ENCODE measurements at regions not wholly inside any gene's neighbourhood (a gene's known extent, or its start where the extent isn't known, plus 50 kb on each side); places are given as distances from the start of the nearest gene placed in this dataset.

- Histone ChIP-seq H3K4me1 (no peaks in the 10 kb centered on the region), H3K4me3 (no peak overlapping the region), H3K9me3 (no peaks in the 10 kb centered on the region), H3K27me3 (no peaks in the 10 kb centered on the region), H3K27ac (no peak overlapping the region), H3K36me3 (no peaks in the 10 kb centered on the region)
- intact Hi-C loops (cut with DNase I) = no loop called here
- DNase-seq (ENCODE audit: low spot score in 2 of 2) = no peak
- TF ChIP-seq CTCF (IDR thresholded peaks at IDR 0.05) = no peak
These were observed 221.2 kb downstream of the GABRG2 start for GRCh38 chr5:162288647-162289296.

DNA sequence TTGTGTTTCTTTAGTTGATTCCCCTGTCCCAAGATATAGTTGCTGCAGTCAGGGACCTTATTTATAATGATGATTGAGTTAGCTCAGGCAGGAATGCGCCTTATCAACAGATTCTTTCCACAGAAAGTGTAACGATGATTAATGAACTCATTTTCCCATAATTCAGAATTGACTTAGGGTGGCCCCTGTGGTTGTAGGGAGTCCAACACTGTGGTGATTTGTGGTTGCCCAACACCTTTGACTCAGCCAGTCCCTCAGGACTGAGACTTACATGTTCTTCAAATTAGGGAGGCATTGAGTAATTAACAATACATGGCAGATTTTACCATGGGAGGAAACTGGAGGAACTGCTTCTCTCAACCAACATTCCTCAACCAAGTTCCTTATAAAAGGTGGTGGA, 221.9 kb downstream of the GABRG2 start:
- no peak for TF ChIP-seq CTCF (IDR thresholded peaks at IDR 0.05)
- intact Hi-C loops (cut with DNase I) = no loop called here
- no peak overlapping the region for H3K4me3 ChIP-seq
- H3K9me3 ChIP-seq = no peaks in the 10 kb centered on the region
- H3K27ac ChIP-seq = no peak overlapping the region
- no peaks in the 10 kb centered on the region for H3K27me3 ChIP-seq
- no peak for DNase-seq (ENCODE audit: low spot score in 2 of 2)
- H3K4me1 ChIP-seq = no peaks in the 10 kb centered on the region
- H3K36me3 ChIP-seq = no peaks in the 10 kb centered on the region

GRCh38 chr5:162299793-162300192, 232.2 kb downstream of the GABRG2 start:
- no peak overlapping the region for H3K27ac ChIP-seq

DNA sequence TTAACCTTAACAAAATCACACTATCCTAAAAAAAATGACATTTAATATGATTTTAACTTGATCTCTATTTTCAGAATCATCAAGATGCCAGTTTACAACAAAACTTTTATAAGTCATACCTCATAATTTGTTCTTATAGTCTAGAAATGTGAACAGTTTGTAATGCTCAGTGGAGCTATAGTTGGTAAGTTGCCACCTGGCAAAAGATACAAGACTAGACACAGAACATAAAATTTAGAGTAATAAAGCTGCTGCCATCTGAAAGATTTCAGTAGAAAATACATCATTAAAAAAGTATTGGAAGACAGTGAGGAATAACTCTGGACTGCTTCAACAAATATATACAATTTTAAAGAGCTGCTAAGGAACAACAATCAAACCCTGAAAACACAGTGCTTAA, 233.8 kb downstream of the GABRG2 start:
- DNase-seq (ENCODE audit: low spot score in 2 of 2) = no peak
- intact Hi-C loops (cut with DNase I) = no loop called here
- no peaks in the 10 kb centered on the region for H3K9me3 ChIP-seq
- H3K4me3 ChIP-seq = no peak overlapping the region
- TF ChIP-seq CTCF (IDR thresholded peaks at IDR 0.05) = no peak
- no peaks in the 10 kb centered on the region for H3K27me3 ChIP-seq
- H3K4me1 ChIP-seq = no peaks in the 10 kb centered on the region
- H3K27ac ChIP-seq = no peak overlapping the region
- no peaks in the 10 kb centered on the region for H3K36me3 ChIP-seq

More at GRCh38 chr5:162299793-162300192, 232.2 kb downstream of the GABRG2 start:
- no peak for TF ChIP-seq CTCF (IDR thresholded peaks at IDR 0.05)
- no peaks in the 10 kb centered on the region for H3K27me3 ChIP-seq
- H3K36me3 ChIP-seq = no peaks in the 10 kb centered on the region
- no peaks in the 10 kb centered on the region for H3K4me1 ChIP-seq
- H3K9me3 ChIP-seq = no peaks in the 10 kb centered on the region
- no peak for DNase-seq (ENCODE audit: low spot score in 2 of 2)
- intact Hi-C loops (cut with DNase I) = no loop called here
- no peak overlapping the region for H3K4me3 ChIP-seq

- no peak for TF ChIP-seq CTCF (IDR thresholded peaks at IDR 0.05)
- Histone ChIP-seq H3K9me3 (no peaks in the 10 kb centered on the region), H3K27me3 (no peaks in the 10 kb centered on the region), H3K4me1 (no peaks in the 10 kb centered on the region), H3K36me3 (no peaks in the 10 kb centered on the region), H3K27ac (no peak overlapping the region), H3K4me3 (no peak overlapping the region)
- DNase-seq (ENCODE audit: low spot score in 2 of 2) = no peak
- intact Hi-C loops (cut with DNase I) = no loop called here
These were observed 255.9 kb downstream of the GABRG2 start for GRCh38 chr5:162323466-162323865.

GRCh38 chr5:162324328-162324727, 256.8 kb downstream of the GABRG2 start:
- TF ChIP-seq CTCF (IDR thresholded peaks at IDR 0.05) = no peak
- H3K27me3 ChIP-seq = no peaks in the 10 kb centered on the region
- intact Hi-C loops (cut with DNase I) = no loop called here
- H3K4me1 ChIP-seq = no peaks in the 10 kb centered on the region
- no peak for DNase-seq (ENCODE audit: low spot score in 2 of 2)
- H3K27ac ChIP-seq = no peak overlapping the region
- no peak overlapping the region for H3K4me3 ChIP-seq
- H3K36me3 ChIP-seq = no peaks in the 10 kb centered on the region
- H3K9me3 ChIP-seq = peaks cover 0 to 5% of the 10 kb centered on the region in 2 donors
